Left lung (tissue), 4 donors: ENCODE measurements at regions not wholly inside any gene's neighbourhood (a gene's known extent, or its start where the extent isn't known, plus 50 kb on each side); places are given as distances from the start of the nearest gene placed in this dataset.
A peak's percentile ranks its signal among the peaks of the same experiment; 100 is the strongest.

ENCODE experiments used
- ATAC-seq: fragments of 200-7000 bp; cut with Tn5 transposase; one replicate; pipeline ENCODE4 v1.9.1; 2020; ENCODE audit warnings: moderate library complexity
- DNase-seq, 4 donors: peaks; one replicate each; pipeline ENCODE4 v3.0.0-alpha.2; 2013 to 2020
- H3K27ac ChIP-seq, 2 donors: fragments of 200-600 bp; sonication (generic) in 1 of 2; one replicate each; pipeline versions ENCODE4 v1.5.0 to v1.8.0; 2020 to 2021
- H3K27me3 ChIP-seq, 2 donors: fragments of 200-600 bp; sonication (generic) in 1 of 2; one replicate each; pipeline versions ENCODE4 v1.5.0 to v1.8.0; 2020 to 2021
- H3K36me3 ChIP-seq, 2 donors: fragments of 200-600 bp; sonication (generic) in 1 of 2; one replicate each; pipeline versions ENCODE4 v1.5.0 to v1.8.0; 2020 to 2021
- H3K4me1 ChIP-seq, 2 donors: fragments of 200-600 bp; one replicate each; pipeline ENCODE4 v1.8.0; 2021
- H3K4me3 ChIP-seq, 2 donors: fragments of 200-600 bp; sonication (generic) in 1 of 2; one replicate each; pipeline versions ENCODE4 v1.5.0 to v1.8.0; 2020 to 2021; ENCODE audit warnings: mild to moderate bottlenecking in 1 of 2
- H3K9me3 ChIP-seq, 2 donors: fragments of 200-600 bp; sonication (generic) in 1 of 2; one replicate each; pipeline versions ENCODE4 v1.5.0 to v1.8.0; 2020 to 2021
- intact Hi-C, 2 donors: fragments of 100-400 bp; cut with DNase I; formaldehyde crosslinking; loops; one replicate each; pipeline versions ENCODE4 v1.11.2 to v1.14.2; 2022
- TF ChIP-seq, protein P1 (sequence below), 2 donors: fragments of 200-600 bp; sonication (generic) in 1 of 2; IDR thresholded peaks; one replicate each; pipeline versions ENCODE4 v1.5.0 to v1.8.0; 2021; ENCODE audit warnings: antibody characterized with exemption in 2 of 2
- donor health status: DM: no; HTN: yes; CAD: no.
- donor health status: DM: no; HTN: no; CAD: no.

DNA sequence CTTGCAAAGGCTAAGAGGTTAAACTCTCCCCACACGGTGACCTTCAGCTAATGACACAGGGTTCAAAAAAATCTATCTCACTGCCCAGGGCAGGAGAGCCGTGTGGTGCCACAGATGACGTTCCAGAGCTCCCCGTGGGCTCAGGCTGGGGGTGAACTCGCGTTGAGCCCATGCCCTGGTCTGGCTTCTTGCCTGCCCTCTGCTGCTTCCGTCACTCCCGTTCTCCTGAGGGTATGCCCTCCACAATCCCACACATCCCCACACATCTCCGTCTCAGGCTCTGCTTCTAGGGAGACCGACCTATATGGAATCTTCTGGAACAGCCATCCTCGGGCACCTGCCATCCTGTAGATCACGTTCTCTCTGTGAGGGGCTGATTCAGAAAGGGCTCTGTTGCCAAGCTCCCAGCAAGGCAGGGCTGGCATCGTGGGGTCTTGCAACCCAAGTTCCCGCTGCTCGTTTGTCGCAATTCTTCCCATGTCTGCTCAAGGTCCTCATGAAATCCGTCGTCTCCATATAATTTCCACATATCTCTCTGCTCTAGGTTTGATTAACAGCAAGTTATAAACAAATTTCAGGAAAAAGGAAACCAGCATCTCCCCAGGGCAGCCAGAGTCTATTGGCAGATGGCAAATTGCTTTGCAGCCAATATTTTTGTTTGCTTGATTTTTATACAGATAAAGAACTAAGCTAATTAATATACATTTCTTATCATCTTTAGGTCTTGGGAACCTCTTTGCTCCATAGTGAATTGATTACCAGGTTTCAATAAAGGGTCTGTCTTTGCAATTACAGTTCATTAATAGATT, 278.2 kb downstream of the PTPRU start:
- TF ChIP-seq, protein P1, sequence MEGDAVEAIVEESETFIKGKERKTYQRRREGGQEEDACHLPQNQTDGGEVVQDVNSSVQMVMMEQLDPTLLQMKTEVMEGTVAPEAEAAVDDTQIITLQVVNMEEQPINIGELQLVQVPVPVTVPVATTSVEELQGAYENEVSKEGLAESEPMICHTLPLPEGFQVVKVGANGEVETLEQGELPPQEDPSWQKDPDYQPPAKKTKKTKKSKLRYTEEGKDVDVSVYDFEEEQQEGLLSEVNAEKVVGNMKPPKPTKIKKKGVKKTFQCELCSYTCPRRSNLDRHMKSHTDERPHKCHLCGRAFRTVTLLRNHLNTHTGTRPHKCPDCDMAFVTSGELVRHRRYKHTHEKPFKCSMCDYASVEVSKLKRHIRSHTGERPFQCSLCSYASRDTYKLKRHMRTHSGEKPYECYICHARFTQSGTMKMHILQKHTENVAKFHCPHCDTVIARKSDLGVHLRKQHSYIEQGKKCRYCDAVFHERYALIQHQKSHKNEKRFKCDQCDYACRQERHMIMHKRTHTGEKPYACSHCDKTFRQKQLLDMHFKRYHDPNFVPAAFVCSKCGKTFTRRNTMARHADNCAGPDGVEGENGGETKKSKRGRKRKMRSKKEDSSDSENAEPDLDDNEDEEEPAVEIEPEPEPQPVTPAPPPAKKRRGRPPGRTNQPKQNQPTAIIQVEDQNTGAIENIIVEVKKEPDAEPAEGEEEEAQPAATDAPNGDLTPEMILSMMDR (IDR thresholded peaks at IDR 0.05): no peak
- no peaks in the 10 kb centered on the region for H3K9me3 ChIP-seq
- H3K4me1 ChIP-seq: no peaks in the 10 kb centered on the region
- DNase-seq (no peak), ATAC-seq (no peak)
- H3K27me3 ChIP-seq: peaks cover 0 to 16% of the 10 kb centered on the region in 2 donors
- intact Hi-C loops: no loop called here
- no peak overlapping the region for H3K4me3 ChIP-seq
- no peaks in the 10 kb centered on the region for H3K36me3 ChIP-seq
- H3K27ac ChIP-seq: no peak overlapping the region

DNA sequence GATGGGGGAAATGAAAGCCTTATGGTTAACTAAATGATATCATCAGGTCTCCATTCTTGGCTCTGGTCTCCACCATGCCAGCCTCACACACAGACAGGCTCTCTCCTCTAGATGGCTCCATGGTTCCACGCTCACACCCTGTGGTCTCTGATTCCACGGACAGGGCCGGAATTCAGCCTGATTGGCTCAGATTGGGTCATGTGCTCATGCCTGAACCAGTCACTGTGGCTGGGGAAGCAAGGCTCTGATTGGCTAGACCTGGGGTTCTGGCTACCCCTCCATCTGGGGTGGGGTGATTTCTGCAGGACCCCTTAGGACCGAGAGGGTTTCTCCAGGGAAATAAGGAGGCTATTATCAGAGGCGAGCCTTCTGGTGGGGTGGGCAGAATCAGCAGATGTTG, 277.0 kb downstream of the PTPRU start:
- no peaks in the 10 kb centered on the region for H3K4me1 ChIP-seq
- intact Hi-C loops: no loop called here
- H3K27ac ChIP-seq: no peak overlapping the region
- peak; percentile 97 for ATAC-seq
- DNase-seq: peak in 1 of 4 donors; percentile 13
- no peaks in the 10 kb centered on the region for H3K36me3 ChIP-seq
- H3K9me3 ChIP-seq: no peaks in the 10 kb centered on the region
- TF ChIP-seq, protein P1 (IDR thresholded peaks at IDR 0.05): peak in 1 of 2 donors; percentile 17
- H3K4me3 ChIP-seq: no peak overlapping the region
- peaks cover 0 to 12% of the 10 kb centered on the region in 2 donors for H3K27me3 ChIP-seq

DNA sequence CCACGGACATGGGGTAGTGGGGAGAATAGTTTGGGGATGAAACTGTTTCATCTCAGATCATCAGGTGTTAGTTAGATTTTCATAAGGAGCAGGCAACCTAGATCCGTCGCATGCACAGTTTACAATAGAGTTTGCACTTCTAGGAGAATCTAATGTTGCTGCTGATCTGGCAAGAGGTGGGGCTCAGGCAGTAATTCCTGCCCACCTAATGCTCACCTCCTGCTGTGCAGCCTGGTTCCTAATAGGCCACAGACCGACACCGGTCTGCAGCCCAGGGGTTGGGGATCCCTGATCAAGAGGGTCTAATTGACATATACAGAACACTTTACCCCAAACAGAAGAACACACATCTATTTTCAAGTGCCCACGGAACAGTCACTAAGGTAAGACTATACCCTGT, 275.1 kb downstream of the PTPRU start:
- intact Hi-C loops: no loop called here
- H3K9me3 ChIP-seq: no peaks in the 10 kb centered on the region
- ATAC-seq (no peak), DNase-seq (no peak)
- H3K27me3 ChIP-seq: peaks cover 0 to 19% of the 10 kb centered on the region in 2 donors
- H3K36me3 ChIP-seq: no peaks in the 10 kb centered on the region
- H3K27ac ChIP-seq: no peak overlapping the region
- TF ChIP-seq, protein P1 (IDR thresholded peaks at IDR 0.05): no peak
- H3K4me1 ChIP-seq: no peaks in the 10 kb centered on the region
- H3K4me3 ChIP-seq: no peak overlapping the region

DNA sequence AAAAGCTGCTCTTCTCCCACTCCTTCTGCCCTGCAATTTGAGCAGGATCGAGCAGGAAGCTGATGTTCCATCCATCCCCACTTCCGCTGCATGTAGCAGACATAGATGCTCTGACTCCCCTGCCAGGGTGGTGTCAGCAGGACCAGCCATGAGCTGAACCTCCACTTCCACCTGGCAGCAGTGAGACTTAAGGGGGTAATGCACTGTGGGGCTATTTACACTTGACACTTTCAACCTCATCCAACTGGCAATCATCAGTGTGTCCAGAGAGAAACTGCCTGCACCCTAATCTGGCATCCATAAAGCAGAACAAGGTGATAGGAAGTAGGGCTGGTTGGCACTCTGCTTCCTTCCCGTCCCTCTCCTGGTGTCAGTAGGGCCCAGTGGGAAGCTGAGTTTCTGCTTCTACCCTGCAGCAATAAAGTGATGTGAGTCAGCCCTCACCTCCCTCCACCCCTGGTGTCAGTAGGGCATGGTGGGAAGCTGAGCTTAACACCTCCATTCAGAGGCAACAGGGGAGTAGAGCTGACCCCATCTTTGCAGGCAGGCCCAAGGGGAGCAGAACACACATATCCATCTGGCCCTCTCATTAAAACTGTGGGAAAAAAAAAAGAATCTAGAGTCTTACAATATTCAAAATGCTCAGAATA, 272.3 kb downstream of the PTPRU start:
- H3K4me3 ChIP-seq: no peak overlapping the region
- H3K27me3 ChIP-seq: peaks cover 0 to 36% of the 10 kb centered on the region in 2 donors
- ATAC-seq: no peak
- H3K36me3 ChIP-seq: no peaks in the 10 kb centered on the region
- DNase-seq: no peak
- TF ChIP-seq, protein P1 (IDR thresholded peaks at IDR 0.05): no peak
- no peaks in the 10 kb centered on the region for H3K9me3 ChIP-seq
- intact Hi-C loops: no loop called here
- H3K27ac ChIP-seq: no peak overlapping the region
- H3K4me1 ChIP-seq: no peaks in the 10 kb centered on the region

DNA sequence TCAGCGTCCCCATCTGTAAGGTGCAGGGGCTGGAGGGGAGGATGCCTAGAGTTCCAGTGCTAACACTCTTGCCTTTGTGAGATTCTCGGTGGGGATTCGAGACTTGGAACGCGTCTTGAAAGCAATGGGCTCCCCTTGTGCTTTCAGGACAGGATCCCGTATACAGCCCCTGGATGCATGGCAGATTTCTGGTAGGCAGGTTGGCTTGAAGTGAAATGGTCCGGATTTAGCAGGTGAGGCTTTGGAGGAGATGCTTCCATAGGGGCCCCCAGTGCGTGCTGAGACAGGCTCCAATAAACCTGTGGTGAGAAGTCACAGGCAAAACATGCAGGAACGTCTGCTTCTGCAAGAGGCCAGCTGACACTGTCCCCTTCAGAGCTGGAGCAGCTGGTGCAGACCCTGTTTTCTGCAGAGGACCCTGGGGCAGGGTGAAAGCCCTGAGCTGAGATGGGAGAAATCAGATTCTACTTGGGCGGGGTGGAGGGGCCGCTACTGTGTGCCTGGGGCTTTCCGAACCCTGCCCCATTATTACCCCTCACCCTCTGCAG, 270.4 kb downstream of the PTPRU start:
- no peak for DNase-seq
- Histone ChIP-seq H3K4me3 (no peak overlapping the region), H3K27me3 (peaks cover 0 to 50% of the 10 kb centered on the region in 2 donors), H3K9me3 (no peaks in the 10 kb centered on the region), H3K27ac (no peak overlapping the region), H3K36me3 (no peaks in the 10 kb centered on the region), H3K4me1 (no peaks in the 10 kb centered on the region)
- intact Hi-C loops: no loop called here
- TF ChIP-seq, protein P1 (IDR thresholded peaks at IDR 0.05): no peak
- ATAC-seq: no peak
